NCI-H1694 treated with DMSO at 0.1 percent for 48 hours (cell line): ENCODE measurements at regions not wholly inside any gene's neighbourhood (a gene's known extent, or its start where the extent isn't known, plus 50 kb on each side); places are given as distances from the start of the nearest gene placed in this dataset.
A peak's percentile ranks its signal among the peaks of the same experiment; 100 is the strongest.

Source experiments
- DNase-seq: peaks from one replicate; lab custom pipeline; 2025; lab: John Stamatoyannopoulos, UW

- DNase-seq = peak; percentile 23
These were observed 229.7 kb upstream of the AGAP1 start for GRCh38 chr2:235264121-235264493.

DNA sequence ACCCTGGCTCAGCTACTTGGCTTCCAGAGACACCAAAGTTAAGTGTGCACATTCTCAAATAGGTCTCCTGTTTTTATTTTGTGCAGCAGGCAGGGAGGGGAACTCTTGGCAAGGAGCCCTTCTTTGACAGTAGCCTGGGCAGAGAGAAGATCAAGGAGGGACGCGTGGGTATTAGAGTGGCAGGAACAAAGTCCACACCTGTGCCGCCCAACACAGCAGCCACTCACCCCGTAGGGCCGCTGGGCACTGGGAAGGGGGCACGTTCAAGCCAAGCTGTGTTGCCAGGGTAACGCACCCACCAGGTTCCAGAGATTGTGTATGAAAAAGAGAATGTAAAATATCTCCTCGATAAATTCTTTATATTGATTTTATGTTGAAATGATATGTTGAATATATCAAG is 229.3 kb upstream of the AGAP1 start:
- no peak for DNase-seq

DNA sequence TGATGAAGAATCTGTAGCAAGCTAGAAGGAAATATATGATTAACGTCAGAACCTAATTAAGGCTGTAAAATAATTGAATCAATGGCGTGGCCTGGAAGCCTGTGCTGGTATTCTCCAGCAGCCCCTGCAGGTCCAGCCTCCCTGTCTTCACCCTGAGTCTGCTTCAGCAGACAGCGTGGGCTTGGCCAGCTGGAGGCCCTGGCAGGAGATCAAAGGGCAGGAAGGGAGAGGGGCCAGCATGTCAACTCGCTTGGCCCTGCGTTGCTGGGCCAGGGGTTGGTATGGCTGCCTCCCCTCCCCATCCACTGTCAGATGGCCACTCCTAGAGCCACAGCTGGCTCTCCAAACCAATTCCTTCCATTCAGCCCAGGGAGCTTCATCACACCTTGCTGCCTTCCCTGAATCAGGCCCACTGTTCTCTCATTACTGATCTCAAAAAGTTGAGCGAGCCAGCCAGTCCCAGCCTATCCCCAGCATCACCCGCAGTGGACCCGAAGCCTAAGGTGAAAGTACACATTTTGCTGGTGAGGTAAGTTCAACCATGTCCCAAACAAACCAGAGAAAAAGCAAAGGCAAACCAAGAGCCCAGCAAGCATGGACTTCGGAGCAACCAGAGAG is 228.4 kb upstream of the AGAP1 start:
- no peak for DNase-seq

DNA sequence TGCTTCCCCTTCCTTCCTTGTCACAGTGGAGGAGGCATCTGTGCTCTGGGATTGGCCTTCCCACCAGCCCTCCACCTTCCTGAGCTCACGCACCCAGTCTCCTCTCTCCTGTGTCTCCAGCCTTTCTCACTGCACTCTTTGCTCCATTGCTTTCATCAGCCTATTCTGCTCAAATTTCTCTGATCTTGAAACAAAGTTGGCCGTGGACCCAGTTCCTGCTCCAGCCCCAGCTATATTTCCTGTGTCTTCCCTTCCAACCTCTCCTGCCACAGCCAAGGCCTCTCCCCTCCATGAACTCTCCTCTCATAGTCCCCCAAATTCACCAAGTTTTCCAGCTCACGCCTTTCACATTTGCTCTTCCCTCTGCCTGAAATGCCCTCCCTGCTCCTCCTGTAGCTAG is 226.6 kb upstream of the AGAP1 start:
- DNase-seq = no peak

DNA sequence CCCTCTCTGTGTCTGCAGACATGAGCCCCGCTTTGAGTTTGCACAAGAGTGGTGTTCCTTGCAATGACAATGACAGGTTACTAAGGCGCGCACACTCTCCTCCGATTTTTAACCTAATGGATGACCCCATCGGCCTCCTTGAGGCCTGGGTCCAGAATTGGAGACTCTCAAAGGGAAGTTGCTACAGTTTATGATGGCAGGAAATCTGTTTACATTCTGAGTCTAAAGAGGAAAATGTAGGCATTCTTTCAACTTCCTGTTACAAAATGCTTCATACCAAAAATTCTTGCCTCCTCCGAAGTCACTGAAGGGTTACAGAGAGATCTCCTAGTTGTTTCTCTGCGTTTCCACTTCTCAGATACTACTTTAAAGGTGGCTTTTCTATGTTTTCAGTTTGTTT is 225.3 kb upstream of the AGAP1 start:
- DNase-seq = no peak

DNA sequence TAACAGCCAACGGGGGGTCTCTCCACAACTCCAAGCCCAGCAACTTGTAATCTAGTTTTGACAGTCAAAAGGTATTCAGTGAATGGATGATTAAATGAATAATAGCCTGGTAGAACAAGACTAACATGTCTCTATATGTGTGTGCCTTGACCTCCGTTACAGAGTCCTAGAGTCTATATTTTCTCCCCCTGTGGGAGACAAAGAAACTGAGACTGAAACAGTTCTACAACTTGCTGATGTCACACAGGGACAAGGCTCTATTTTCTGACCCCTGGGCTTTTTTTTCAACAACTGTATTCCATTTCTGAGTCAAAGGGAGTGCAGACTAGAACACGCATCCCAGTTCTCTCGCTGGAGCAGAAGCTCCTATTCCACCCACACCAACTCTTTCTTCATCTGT is 223.6 kb upstream of the AGAP1 start:
- no peak for DNase-seq

- no peak for DNase-seq
These were observed 222.9 kb upstream of the AGAP1 start for GRCh38 chr2:235270956-235271355.

- no peak for DNase-seq
These were observed 221.9 kb upstream of the AGAP1 start for GRCh38 chr2:235271936-235272335.

DNA sequence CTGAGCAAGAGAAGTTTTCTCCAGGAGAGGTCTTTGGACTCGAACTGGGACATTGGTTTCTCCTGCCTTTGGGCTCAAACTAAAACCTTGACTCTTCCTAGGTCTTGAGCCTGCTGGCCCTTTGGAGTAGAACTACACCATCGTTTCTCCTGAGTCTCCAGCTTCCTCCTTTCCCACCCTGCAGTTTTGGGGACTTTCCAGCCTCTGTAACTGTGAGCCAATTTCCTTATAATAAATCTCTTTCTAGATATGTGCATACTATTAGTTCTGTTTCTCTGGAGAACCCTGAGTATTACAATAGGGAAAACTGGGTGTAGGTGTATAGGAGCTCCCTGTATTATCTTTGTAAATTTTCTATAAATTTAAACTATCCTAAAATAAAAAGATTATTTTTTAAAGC is 219.8 kb upstream of the AGAP1 start:
- no peak for DNase-seq

DNA sequence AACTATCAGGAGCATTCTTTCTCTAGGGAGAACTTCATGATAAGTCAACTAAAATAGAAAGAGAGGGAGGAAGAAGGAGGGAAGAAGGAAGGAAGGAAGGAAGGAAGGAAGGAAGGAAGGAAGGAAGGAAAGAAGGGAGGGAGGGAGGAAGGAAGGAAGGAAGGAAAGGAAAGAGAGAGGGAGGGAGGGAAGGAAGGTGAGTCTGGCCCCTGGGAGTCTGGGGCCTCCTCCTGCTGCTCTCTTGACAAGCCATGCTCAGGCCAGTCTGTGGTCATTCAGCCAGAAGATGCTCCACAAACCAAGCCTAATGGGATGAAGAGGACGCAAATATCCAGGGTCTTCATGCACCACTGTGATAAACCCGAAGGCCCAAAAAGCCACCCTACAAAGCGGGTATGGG is 216.4 kb upstream of the AGAP1 start:
- DNase-seq = no peak

- DNase-seq = no peak
These were observed 215.0 kb upstream of the AGAP1 start for GRCh38 chr2:235278771-235279355.

GRCh38 chr2:235279965-235280364 is 213.9 kb upstream of the AGAP1 start:
- no peak for DNase-seq

DNA sequence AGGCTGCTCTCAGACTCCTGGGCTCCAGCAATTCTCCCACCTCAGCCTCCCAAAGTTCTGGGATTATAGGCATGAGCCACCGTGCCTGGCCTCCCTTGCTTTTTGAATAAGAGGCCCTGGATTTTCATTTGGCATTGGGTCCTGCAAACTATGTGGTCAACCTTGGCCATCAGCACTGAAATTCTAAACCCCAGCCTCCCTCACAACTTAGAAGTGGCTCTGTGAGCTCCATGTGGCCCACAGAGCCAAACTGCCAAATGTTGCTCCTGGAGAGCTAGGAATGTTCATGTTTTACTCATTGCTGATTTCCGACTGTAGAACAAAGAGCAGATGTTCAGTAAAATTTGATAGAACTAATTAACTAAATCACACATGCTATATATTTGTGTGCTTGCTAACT is 210.6 kb upstream of the AGAP1 start:
- DNase-seq = peak; percentile 79

DNA sequence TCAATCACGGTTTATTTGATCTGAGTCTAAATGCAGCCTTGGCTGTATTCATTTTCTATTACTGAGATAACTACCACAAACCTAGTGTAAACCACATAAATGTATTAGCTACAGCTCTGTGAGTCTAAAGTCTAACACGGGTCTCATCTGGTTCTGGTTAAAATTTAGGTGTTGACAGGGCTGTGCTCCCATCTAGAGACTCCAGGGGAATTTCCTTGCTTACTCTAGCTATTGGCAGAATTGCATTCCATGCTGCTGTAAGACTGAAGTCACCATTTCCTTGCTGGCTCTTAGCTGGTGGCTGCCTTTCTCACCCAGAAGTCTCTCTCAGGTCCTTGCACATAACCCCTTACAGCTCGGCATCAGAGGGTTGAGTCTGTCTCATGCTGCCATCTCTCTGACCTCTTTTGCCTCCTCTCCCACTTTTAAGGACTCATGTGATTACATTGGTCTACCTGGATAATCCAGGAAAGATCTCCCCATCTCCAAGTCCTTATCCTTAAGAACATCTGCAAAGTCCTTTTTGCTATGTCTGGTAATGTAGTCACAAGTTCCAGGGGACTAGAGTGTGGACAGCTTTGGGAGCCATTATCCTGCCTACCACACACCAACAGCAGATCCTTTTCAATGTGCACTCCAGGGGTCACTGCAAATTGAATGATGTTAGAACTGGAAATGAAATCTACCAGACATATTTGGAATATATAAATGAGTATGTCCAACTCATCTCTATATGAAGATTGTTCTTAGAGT is 207.0 kb upstream of the AGAP1 start:
- no peak for DNase-seq

DNA sequence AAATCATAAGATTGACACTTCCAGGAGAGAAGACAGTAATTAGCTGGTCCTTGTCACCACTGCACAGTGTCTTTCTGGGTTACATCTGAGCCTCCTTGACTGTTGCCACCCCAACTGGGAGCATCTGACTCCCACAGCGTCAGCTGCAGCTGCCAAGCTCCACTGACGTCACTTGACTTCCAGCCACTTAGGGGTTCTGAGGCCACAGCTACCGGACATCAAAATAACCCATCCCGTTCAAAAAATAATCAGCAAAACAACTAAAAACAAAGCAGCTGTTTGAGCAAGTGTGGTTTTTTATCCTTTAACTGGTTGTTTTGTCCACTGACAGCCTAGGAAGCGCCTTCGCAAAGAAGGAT is 206.5 kb upstream of the AGAP1 start:
- no peak for DNase-seq

GRCh38 chr2:235291461-235291860 is 202.4 kb upstream of the AGAP1 start:
- no peak for DNase-seq

DNA sequence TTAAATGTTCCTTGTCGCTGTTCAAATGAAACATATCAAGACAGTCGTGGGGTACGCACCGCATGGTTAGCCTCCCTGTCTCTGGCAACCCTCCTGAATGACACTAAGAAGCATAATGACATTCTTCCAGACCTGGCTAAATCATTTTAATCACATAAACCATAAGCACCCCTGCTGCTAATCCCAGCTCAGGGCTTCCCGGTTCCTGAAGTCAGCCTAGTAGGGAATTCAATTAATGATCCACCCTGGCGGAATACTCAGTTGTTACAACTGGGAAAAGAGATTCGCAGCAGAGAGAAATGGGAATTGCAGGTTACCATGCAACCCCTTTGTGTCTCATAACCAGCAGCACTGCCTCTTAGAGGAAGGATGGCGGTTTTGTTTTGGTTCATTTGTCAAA is 200.8 kb upstream of the AGAP1 start:
- DNase-seq = no peak

DNA sequence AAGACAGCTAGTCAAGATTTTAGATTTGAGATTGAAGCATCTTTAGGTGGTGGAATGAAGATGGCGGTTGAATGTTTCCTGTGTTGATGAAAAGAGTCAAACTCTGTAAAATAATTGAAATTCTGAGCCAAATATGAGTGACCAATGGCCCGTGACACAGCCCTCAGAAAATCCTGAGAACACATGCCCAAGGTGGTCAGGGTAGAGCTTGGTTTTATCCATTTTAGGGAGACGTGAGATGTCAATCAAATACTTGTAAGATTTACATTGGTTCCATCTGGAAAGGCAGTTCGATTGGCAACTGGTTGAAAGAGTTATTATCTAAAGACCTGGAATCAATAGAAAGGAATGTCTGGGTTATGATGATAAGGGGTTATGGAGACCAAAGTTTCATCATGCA is 198.0 kb upstream of the AGAP1 start:
- no peak for DNase-seq

DNA sequence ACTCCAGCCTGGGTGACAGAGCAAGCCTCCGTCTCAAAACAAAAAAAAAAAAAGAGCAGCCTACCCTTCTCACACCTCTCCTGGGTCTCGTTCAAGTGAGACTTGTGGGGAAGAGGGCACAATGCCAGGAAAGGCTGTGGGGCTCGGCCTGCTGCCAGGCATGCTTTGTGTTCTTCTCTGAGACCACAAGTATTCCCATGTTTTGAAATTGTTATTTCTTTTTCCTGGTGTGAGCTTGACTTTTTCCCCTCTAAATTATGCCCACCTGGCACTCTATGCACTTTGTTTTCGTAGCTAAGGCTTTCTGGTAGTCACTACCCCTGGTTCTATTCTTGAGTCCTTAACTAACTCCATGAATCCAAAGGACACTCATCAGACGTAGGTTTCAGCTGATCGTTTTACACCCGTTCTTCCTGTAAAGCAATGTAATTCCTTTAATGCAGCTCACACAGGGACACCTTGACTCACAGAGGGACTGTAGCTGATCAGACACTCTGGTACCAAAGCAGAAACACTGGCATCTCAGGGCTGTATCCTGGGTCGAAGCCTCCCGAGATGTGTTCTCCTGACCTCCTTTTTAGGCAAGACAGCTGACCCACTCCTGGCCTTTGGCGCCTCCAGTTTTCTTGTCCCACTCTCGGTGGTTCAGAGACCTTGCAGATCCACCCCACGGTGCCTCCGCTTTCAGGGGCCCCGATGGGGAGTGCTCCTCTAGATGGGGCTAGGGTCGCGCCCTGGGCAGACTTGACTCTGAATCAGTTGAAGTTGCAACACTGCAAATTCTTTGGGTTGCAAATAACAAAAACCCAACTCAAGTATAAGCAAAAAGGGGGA is 193.3 kb upstream of the AGAP1 start:
- DNase-seq = peak; percentile 53

DNA sequence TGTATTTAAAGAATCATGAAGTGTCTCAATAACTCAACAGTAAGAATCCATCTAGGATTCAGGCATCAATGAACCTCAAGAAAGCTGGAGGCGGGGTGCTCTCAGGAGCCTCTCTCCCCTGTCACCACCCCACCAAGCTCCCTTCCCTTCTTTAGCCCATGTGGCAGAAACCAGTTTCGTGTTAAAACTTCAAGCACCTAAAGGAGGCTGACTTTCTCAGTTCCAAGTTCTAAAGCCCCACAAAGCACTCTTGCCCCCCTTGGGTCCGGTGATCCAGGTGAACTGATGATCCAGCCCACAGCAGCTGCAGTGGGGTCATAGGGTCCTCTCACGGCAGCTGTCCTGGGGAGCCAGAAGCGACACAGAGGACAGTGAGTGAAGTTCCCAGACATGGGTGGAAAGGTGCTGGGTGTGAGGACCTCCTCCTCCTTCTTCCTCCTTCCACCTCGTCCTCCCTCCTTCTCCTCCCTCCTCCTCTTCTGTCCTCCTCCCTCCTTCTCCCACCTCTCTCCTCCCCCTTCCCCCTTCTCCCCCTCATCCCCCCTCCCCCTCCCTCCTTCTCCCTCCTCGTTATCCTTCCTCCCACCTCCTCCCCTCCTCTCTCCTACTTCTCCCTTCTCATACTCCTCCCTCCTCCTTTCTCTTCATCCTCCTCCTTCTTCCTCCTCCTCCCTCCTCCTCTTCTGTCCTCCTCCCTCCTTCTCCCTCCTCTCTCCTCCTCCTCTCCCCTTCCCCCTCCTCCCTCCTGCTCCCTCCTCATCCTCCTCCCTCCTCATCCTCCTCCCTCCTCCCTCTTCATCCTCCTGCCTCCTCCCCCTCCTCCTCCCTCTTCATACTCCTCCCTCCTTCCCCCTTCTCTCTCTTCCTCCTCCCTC is 192.4 kb upstream of the AGAP1 start:
- no peak for DNase-seq

DNA sequence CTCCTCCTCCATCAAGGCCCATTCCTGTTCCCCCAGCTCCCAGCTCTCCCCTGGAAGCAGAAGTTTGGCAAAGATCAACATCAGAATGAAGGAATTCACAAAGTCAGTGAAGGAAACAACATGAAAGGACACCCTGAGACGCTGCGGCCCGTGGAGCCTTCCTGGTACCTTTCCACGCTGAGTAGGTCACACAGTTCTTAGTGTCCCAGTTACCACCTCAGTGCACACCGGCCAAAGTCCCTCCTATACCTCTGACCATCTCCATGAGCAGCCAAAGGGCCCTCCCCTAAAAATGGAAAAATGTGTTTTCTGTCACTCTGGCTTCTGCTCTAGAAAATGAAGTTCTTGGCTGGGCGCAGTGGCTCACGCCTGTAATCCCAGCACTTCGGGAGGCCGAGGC is 191.6 kb upstream of the AGAP1 start:
- DNase-seq = no peak
